GM12892 (cell line): ENCODE measurements at regions not wholly inside any gene's neighbourhood (a gene's known extent, or its start where the extent isn't known, plus 50 kb on each side); places are given as distances from the start of the nearest gene placed in this dataset.

Experiments
- POLR2A ChIP-seq: IDR thresholded peaks from 2 replicates; pipeline ENCODE4 v1.6.1; 2011; ENCODE audit warnings: low read depth, low read length, control low read depth
- POLR2AphosphoS5 ChIP-seq: IDR thresholded peaks from 2 replicates; pipeline ENCODE4 v1.6.1; 2011; ENCODE audit warnings: low read depth, low read length, control low read depth
- TAF1 ChIP-seq: IDR thresholded peaks from 2 replicates; pipeline ENCODE4 v1.6.1; 2011; ENCODE audit warnings: low read depth, mild to moderate bottlenecking, control low read depth, low read length, borderline replicate concordance

- TF ChIP-seq POLR2A (no peak), POLR2AphosphoS5 (no peak), TAF1 (no peak)
Observed at GRCh38 chr13:73681015-73681414, 453.2 kb downstream of the KLF12 start.
